BJ (cell line): ENCODE measurements at regions not wholly inside any gene's neighbourhood (a gene's known extent, or its start where the extent isn't known, plus 50 kb on each side); places are given as distances from the start of the nearest gene placed in this dataset.

Source experiments
- CTCF ChIA-PET: fragments of 350-600 bp; formaldehyde crosslinking; extraction: SDS; loops from one replicate; lab custom pipeline; 2021; ENCODE audit warnings: antibody characterized with exemption, inconsistent platforms; lab: Yijun Ruan, JAX
- POLR2A ChIA-PET: fragments of 300-600 bp; sonication (Branson Sonifier 250); formaldehyde crosslinking; extraction: SDS; loops from one replicate; lab custom pipeline; 2021; ENCODE audit warnings: antibody characterized with exemption; lab: Charles Lee
- DNase-seq: peaks from one replicate; pipeline ENCODE4 v3.0.0-alpha.2; 2011; ENCODE audit warnings: low read depth
- H3K27me3 ChIP-seq: 2 replicates; pipeline ENCODE4 v1.6.0; 2011; ENCODE audit warnings: low read length; ENCODE audit not compliant: control insufficient read depth, insufficient read depth
- H3K36me3 ChIP-seq: 2 replicates; pipeline ENCODE4 v1.5.1; 2011; ENCODE audit warnings: low read length; ENCODE audit not compliant: control insufficient read depth, insufficient read depth
- H3K4me3 ChIP-seq: 2 replicates; pipeline ENCODE4 v1.5.1; 2011; ENCODE audit warnings: low read depth, mild to moderate bottlenecking, control low read depth, low read length
- TF ChIP-seq, protein P1 (sequence below): IDR thresholded peaks from 2 replicates; pipeline ENCODE4 v1.5.1; 2011; ENCODE audit warnings: low read depth, mild to moderate bottlenecking, control low read depth, inconsistent platforms, low read length, moderate library complexity; ENCODE audit not compliant: insufficient read depth

DNA sequence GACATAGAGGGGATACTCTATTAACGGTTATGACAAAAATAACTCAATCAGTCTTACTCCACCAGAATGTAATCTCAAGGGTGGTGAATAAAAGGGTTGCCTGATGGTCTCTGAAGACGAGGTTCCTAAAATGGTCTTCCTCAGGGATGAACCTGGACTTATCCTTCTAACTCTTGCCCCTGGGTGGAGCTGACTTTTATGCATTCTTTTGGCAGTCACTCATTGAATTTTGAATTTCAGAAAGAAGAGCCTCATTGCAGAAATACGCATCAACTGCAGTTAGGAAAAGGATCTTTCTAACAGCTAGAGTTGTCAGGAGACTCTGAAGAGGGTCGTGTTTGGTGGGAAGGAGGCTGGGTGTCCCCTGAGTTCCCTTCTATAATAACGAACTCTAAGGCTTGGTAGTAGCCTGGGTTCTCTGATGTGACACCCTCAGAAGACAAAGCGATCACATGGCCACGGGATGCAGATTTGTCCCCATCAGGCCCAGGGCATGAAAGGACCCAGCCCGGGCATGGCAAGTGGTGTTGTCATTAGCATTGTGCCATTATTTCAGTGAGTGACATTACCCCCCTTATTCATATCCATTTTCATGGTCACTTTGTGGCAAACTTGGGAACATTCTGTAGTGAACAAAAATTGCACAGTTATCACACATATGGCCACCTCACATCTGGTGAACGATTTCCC is 58.6 kb upstream of the JCAD start:
- peaks cover 8% of the 10 kb centered on the region for H3K27me3 ChIP-seq
- H3K4me3 ChIP-seq, result no peak overlapping the region
- no peak for DNase-seq
- POLR2A ChIA-PET, result no interaction called here
- H3K36me3 ChIP-seq, result no peaks in the 10 kb centered on the region
- TF ChIP-seq, protein P1, sequence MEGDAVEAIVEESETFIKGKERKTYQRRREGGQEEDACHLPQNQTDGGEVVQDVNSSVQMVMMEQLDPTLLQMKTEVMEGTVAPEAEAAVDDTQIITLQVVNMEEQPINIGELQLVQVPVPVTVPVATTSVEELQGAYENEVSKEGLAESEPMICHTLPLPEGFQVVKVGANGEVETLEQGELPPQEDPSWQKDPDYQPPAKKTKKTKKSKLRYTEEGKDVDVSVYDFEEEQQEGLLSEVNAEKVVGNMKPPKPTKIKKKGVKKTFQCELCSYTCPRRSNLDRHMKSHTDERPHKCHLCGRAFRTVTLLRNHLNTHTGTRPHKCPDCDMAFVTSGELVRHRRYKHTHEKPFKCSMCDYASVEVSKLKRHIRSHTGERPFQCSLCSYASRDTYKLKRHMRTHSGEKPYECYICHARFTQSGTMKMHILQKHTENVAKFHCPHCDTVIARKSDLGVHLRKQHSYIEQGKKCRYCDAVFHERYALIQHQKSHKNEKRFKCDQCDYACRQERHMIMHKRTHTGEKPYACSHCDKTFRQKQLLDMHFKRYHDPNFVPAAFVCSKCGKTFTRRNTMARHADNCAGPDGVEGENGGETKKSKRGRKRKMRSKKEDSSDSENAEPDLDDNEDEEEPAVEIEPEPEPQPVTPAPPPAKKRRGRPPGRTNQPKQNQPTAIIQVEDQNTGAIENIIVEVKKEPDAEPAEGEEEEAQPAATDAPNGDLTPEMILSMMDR, result no peak
- CTCF ChIA-PET, result no interaction called here

DNA sequence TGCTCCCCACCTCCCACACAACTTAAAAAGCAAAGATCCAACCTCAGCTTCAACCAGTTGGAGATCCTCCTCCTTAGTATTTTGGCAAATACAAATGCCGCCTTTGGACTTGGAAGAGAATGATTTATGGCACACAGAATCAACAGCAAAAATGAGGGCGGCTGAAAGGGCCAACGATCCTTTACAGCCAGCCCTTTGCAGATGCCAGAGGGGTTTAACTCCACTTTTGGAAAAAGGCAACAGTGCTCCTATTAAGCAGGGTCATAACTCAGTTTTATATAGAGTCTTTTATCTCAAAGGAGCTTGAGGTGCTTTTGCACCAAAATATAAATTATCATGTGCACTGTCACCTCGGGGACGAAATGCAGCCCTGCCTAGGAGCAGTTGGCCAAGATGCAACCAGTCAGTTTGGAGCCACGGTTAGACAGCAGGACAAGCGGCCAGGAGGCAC is 56.7 kb upstream of the JCAD start:
- H3K36me3 ChIP-seq, result no peaks in the 10 kb centered on the region
- ChIA-PET POLR2A (interaction anchor here (0.5 kb wide), 1 partner anchor 54 kb away, joined by 4 read pairs; no protein-coding TSS in a partner anchor), CTCF (no interaction called here)
- TF ChIP-seq, protein P1, result no peak
- DNase-seq, result no peak
- H3K27me3 ChIP-seq, result peaks cover 8% of the 10 kb centered on the region
- no peak overlapping the region for H3K4me3 ChIP-seq

DNA sequence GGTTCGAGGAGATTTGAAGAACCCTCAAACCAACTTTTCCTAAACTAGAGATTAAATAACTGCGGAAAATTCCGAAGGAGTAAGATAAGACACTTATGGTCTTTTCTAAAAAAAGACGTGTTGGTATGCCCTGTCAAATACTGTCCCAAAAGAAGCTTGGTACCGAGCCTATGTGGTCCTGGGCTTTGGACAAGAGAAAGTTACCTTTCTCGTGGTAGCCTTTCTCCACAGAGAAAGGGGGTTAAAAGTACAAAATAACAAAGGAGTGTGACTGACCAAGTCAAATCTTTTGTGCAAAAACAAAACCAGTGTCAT is 56.2 kb upstream of the JCAD start:
- peaks cover 8% of the 10 kb centered on the region for H3K27me3 ChIP-seq
- POLR2A ChIA-PET, result interaction anchor here (0.5 kb wide), 1 partner anchor 55 kb away, joined by 4 read pairs; no protein-coding TSS in a partner anchor
- no peaks in the 10 kb centered on the region for H3K36me3 ChIP-seq
- TF ChIP-seq, protein P1, result no peak
- DNase-seq, result no peak
- CTCF ChIA-PET, result no interaction called here
- no peak overlapping the region for H3K4me3 ChIP-seq

DNA sequence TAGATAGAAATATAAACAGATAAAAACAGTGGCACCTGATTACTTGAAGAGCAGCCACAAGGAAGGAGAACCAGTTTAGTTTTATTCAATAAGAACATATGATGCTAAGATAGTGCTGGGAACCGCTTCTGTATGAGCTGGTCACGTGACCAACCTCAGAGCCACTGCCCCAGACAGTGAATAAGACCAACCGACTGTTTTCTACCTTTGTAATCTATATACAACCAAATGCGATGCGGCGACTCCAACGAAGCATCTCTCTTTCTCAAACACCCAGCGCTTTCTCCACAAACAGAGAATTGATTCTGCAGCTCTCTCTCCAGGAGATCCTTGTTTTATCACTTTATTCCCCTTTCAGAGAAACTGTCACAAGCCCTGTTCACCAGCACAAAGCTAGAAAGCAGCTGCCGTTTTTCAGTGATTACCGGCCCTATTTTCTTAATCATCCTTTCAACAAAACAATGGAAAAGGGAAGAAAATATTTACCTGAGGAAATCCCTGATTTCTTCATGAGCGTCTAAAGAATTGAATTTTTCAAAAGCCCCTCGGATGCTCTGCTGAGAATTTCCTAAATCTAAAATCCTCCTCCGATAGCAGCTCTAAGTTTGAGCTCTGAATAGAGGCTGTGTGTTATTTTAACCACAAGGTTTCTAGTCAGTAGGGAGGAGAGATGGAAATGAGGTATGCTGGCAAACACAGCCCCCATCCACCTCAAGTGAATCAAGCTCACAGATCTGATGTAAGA is 55.7 kb upstream of the JCAD start:
- H3K27me3 ChIP-seq, result peaks cover 8% of the 10 kb centered on the region
- ChIA-PET CTCF (no interaction called here), POLR2A (no interaction called here)
- no peak overlapping the region for H3K4me3 ChIP-seq
- no peak for DNase-seq
- TF ChIP-seq, protein P1, result no peak
- H3K36me3 ChIP-seq, result no peaks in the 10 kb centered on the region

DNA sequence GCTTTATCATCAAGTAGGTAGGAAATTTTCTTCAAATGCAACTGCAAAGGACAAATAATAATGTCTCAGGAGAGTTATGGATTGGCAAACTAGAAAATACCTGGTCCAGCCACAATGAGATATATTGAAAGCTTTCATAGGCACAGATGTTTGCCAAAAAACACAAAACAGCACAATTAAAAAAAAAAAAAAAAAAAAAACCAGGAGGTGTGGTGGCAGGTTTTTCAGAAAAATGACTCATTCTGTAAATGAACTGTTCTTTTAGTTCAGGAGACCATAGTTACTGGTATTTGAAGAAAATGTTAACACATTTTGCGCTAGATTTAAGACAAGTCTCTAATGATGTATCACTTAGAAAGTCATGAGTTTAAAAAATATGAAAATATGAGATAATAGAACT is 55.0 kb upstream of the JCAD start:
- ChIA-PET CTCF (no interaction called here), POLR2A (no interaction called here)
- Histone ChIP-seq H3K27me3 (peaks cover 8% of the 10 kb centered on the region), H3K4me3 (no peak overlapping the region), H3K36me3 (no peaks in the 10 kb centered on the region)
- no peak for DNase-seq
- TF ChIP-seq, protein P1, result no peak
